DND-41 (cell line): ENCODE measurements at regions not wholly inside any gene's neighbourhood (a gene's known extent, or its start where the extent isn't known, plus 50 kb on each side); places are given as distances from the start of the nearest gene placed in this dataset.

Experiments
- ATAC-seq: fragments of 200-7000 bp; cut with Tn5 transposase; 3 replicates; pipeline ENCODE4 v1.9.1; 2021; ENCODE audit warnings: low read depth; ENCODE audit not compliant: insufficient read depth
- DNase-seq: peaks from one replicate; pipeline ENCODE4 v3.0.0-alpha.2; 2020
- H2AFZ ChIP-seq: 2 replicates; pipeline ENCODE4 v1.6.0; 2012; ENCODE audit warnings: low read depth, low read length
- H3K27ac ChIP-seq: 2 replicates; pipeline ENCODE4 v1.5.1; 2012; ENCODE audit warnings: low read length, inconsistent platforms
- H3K27me3 ChIP-seq: fragments of 200-600 bp; sonication (generic); 2 replicates; pipeline ENCODE4 v1.6.0; 2012; ENCODE audit warnings: low read length, mild to moderate bottlenecking, inconsistent platforms; ENCODE audit not compliant: insufficient read depth, poor library complexity
- H3K36me3 ChIP-seq: 2 replicates; pipeline ENCODE4 v1.5.1; 2012; ENCODE audit warnings: low read length, inconsistent platforms; ENCODE audit not compliant: insufficient read depth
- H3K4me1 ChIP-seq: 2 replicates; pipeline ENCODE4 v1.5.1; 2012; ENCODE audit warnings: mild to moderate bottlenecking, low read length; ENCODE audit not compliant: insufficient read depth
- H3K4me2 ChIP-seq: 2 replicates; pipeline ENCODE4 v1.6.0; 2012; ENCODE audit warnings: mild to moderate bottlenecking, moderate library complexity, low read length, inconsistent platforms; ENCODE audit not compliant: insufficient read depth
- H3K4me3 ChIP-seq, 2 experiments: fragments of 200-600 bp in 1 of 2; shearing (Covaris generic) in 1 of 2; 2 replicates each; pipeline ENCODE4 v1.5.1; 2012 to 2016; ENCODE audit warnings: inconsistent platforms in 2 of 2, low read length in 2 of 2, mild to moderate bottlenecking in 2 of 2, low read depth in 1 of 2, moderate library complexity in 1 of 2
- H3K79me2 ChIP-seq: 2 replicates; pipeline ENCODE4 v1.6.0; 2012; ENCODE audit warnings: low read length, inconsistent platforms; ENCODE audit not compliant: insufficient read depth
- H3K9ac ChIP-seq: 2 replicates; pipeline ENCODE4 v1.6.0; 2012; ENCODE audit warnings: low read depth, mild to moderate bottlenecking, inconsistent platforms, low read length, moderate library complexity
- H3K9me3 ChIP-seq: 2 replicates; pipeline ENCODE4 v1.5.1; 2012; ENCODE audit warnings: low read length, moderate library complexity, mild to moderate bottlenecking, inconsistent platforms; ENCODE audit not compliant: insufficient read depth, severe bottlenecking
- H4K20me1 ChIP-seq: 2 replicates; pipeline ENCODE4 v1.6.0; 2012; ENCODE audit warnings: low read length; ENCODE audit not compliant: insufficient read depth
- CTCF ChIP-seq: IDR thresholded peaks from 2 replicates; pipeline ENCODE4 v1.5.1; 2012; ENCODE audit warnings: borderline replicate concordance, low read length, moderate library complexity, mild to moderate bottlenecking; ENCODE audit not compliant: poor library complexity, severe bottlenecking; ENCODE audit errors: extremely low read depth
- EZH2 ChIP-seq: IDR thresholded peaks from 3 replicates; pipeline ENCODE4 v1.6.1; 2012; ENCODE audit warnings: borderline replicate concordance, low read depth, mild to moderate bottlenecking, moderate library complexity, low read length, inconsistent platforms; ENCODE audit not compliant: severe bottlenecking

GRCh38 chr2:66813976-66814375, 379.1 kb downstream of the MEIS1 start:
- Histone ChIP-seq H3K79me2 (no peaks in the 10 kb centered on the region), H3K4me1 (no peaks in the 10 kb centered on the region), H3K9me3 (peaks cover 2% of the 10 kb centered on the region), H3K4me2 (no peak overlapping the region), H3K9ac (no peak overlapping the region), H2AFZ (no peak overlapping the region), H3K4me3 (no peak overlapping the region), H3K27ac (no peak overlapping the region), H4K20me1 (no peaks in the 10 kb centered on the region), H3K36me3 (no peaks in the 10 kb centered on the region), H3K27me3 (no peaks in the 10 kb centered on the region)
- TF ChIP-seq EZH2 (no peak), CTCF (no peak)
- no peak for ATAC-seq
- no peak for DNase-seq

DNA sequence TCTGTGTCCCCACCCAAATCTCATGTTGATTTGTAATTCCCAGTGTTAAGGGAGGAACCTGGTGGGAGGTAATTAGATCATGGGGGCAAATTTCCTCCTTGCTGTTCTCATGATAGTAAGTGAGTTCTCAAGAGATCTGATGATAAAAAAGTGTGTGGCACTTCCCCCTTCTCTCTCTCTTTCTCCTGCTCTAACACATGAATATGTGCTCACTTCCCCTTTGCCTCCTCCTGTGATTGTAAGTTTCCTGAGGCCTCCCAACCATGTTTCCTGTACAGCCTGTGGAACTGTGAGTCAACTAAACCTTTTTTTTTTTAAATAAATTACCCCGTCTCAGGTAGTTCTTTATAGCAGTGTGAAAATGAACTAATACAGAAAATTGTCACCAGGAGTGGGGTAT, 380.0 kb downstream of the MEIS1 start:
- ATAC-seq (no peak), DNase-seq (no peak)
- Histone ChIP-seq H4K20me1 (no peaks in the 10 kb centered on the region), H3K79me2 (no peaks in the 10 kb centered on the region), H3K4me2 (no peak overlapping the region), H3K9ac (no peak overlapping the region), H3K36me3 (no peaks in the 10 kb centered on the region), H3K27ac (no peak overlapping the region), H2AFZ (no peak overlapping the region), H3K9me3 (peaks cover 2% of the 10 kb centered on the region), H3K27me3 (no peaks in the 10 kb centered on the region), H3K4me3 (no peak overlapping the region), H3K4me1 (no peaks in the 10 kb centered on the region)
- TF ChIP-seq EZH2 (no peak), CTCF (no peak)

GRCh38 chr2:66815886-66816285, 381.0 kb downstream of the MEIS1 start:
- H3K9me3 ChIP-seq: peaks cover 2% of the 10 kb centered on the region
- ATAC-seq: no peak
- H3K4me3 ChIP-seq: no peak overlapping the region
- no peaks in the 10 kb centered on the region for H4K20me1 ChIP-seq
- no peak overlapping the region for H3K9ac ChIP-seq
- no peaks in the 10 kb centered on the region for H3K79me2 ChIP-seq
- TF ChIP-seq EZH2 (no peak), CTCF (no peak)
- no peak overlapping the region for H3K27ac ChIP-seq
- no peak overlapping the region for H2AFZ ChIP-seq
- DNase-seq: no peak
- no peak overlapping the region for H3K4me2 ChIP-seq
- no peaks in the 10 kb centered on the region for H3K4me1 ChIP-seq
- H3K36me3 ChIP-seq: no peaks in the 10 kb centered on the region
- H3K27me3 ChIP-seq: no peaks in the 10 kb centered on the region

- Histone ChIP-seq H3K9ac (no peak overlapping the region), H3K36me3 (no peaks in the 10 kb centered on the region), H3K4me1 (no peaks in the 10 kb centered on the region), H3K9me3 (peaks cover 2% of the 10 kb centered on the region), H2AFZ (no peak overlapping the region), H3K4me3 (no peak overlapping the region), H4K20me1 (no peaks in the 10 kb centered on the region), H3K4me2 (no peak overlapping the region), H3K79me2 (no peaks in the 10 kb centered on the region), H3K27ac (no peak overlapping the region), H3K27me3 (no peaks in the 10 kb centered on the region)
- no peak for DNase-seq
- ATAC-seq: no peak
- TF ChIP-seq CTCF (no peak), EZH2 (no peak)
These were observed 386.2 kb downstream of the MEIS1 start for GRCh38 chr2:66821168-66821567.
